Suppressor macrophage treated with lipopolysaccharide for 4 hours (primary cell): ENCODE measurements at regions not wholly inside any gene's neighbourhood (a gene's known extent, or its start where the extent isn't known, plus 50 kb on each side); places are given as distances from the start of the nearest gene placed in this dataset.
"Not testable (repeated sequence)": the region's sequence is repeated elsewhere in the genome, so short reads cannot be mapped to it uniquely, and the experiment has no call there.

Source experiments
- DNase-seq: peaks from one replicate; pipeline ENCODE4 v3.0.0-alpha.2; 2020

DNA sequence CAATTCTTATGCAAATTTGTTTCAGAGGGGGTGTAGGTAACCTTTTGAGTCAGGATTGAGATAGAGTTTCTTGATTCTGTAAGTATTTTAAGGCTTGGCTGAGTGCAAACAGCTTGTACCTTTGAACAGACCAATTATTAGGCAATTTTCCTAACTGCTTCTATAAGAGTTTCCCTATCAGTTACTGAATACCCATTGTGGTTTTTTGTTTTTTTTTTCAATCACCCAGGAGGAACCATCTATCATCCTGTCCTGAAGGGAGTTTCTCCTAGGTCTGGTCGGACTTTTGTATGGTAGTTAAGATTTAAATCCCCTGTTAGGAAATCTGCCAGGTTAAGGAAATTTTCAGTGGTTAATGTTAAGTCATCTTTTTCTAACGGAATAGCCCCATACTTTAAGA lies 319.4 kb upstream of the SLC39A10 start:
- DNase-seq: no peak

DNA sequence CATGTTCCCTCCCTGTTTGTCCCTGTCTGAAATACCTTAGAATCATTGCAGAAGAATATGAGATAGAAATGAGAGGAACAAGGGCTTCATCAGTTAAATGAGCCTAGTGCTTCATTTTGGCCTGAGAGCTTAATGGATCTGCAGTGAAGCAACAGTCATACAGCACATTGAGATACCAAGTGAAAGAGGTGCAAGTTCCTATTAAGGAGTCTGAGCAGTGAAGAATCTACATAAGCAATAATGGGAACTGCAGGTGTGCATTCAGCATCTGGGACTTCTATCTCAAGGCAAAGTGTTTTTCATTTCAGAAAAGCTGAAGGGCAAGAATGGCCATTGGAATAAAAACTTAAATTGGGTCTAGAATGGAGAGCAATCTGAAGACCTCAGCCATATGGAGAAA lies 323.2 kb upstream of the SLC39A10 start:
- DNase-seq: no peak

DNA sequence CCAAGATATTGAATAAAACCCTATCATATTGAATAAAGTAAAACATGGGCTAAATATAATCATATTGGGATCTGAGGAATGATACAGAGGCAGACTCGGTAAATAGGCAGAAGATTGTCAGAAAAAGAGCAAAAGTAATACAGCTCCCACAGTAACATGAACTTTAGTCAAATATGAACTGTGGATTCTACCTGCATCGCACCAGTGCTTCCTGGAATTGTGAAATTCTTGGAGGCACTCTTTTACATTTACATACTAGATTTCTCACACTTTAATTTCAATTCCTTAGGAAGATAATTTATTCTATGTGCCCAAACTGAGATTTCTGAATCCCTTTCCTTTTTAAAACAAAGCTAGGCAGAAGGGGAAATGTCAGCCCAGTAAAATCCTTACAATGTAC lies 325.1 kb upstream of the SLC39A10 start:
- no peak for DNase-seq

DNA sequence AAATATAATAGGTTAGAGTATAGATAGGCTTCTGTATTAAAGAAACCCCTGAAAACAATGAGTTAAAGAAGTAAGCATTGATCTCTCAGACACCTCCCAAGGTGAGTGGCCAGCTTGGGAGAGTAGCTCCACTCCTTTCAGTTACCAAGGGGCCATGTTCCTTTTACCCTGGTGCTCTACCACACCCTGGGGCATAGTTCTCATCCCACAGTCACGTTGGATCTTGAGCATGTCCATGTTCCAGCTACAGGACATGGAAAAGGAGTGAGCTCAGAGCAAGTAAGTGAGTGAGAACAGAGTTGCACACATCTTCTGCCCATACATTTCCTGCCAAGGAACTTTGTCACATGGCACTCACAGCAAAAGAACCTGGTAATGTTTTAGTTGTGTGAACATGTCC lies 325.9 kb upstream of the SLC39A10 start:
- no peak for DNase-seq

DNA sequence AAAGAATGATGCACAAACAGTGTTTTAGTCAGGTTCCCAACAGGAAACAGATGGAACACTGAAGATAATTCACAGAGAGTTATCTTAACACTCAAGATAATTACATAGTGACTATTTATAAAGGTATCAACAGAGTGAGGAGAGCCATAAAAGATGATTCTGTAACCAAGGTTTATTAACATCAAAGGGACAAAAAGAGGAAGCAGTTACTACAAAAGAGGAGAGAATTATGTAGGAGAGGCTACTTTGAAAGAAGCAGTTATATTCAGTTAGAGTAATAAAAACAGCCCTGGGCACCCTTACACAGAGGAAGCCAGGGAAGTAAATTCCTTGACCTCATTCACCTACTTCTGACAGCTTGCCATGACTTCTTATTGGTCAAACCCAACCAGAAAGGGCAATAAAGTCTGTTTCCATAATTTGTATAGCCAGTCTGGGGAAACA lies 326.5 kb upstream of the SLC39A10 start:
- DNase-seq: no peak

DNA sequence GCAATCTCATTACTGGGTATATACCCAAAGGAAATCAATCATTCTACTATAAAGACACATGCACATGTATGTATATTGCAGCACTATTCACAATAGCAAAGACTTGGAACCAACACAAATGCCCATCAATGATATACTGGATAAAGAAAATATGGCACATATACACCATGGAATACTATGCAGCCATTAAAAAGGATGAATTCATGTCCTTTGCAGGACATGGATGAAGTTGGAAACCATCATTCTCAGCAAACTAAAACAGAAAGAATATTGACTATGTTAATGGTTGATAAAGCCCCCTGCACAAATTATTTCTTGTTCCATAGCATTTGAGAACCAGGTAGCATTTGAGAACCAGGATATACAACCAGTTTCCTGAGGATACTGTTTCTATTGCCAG lies 327.2 kb upstream of the SLC39A10 start:
- not testable (repeated sequence) for DNase-seq

DNA sequence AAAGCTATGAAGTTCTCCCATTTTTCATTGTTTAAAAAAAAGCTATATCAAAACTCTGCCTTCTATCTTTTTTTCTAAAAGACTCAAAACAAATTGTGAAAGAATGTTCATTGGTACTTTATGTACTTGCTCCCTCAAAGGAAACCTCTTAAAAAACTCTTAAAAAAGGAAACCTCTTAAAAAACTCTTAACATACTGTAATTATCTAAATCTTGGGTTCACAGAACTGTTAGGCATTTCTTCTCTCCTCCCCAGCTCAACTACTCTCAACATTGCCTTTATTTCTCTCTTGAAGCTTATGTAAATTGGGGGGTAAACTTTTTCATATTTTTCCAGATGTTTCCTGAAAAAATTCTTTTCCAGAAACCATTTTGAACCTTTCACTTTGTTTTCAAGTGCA lies 330.5 kb upstream of the SLC39A10 start:
- DNase-seq: no peak

DNA sequence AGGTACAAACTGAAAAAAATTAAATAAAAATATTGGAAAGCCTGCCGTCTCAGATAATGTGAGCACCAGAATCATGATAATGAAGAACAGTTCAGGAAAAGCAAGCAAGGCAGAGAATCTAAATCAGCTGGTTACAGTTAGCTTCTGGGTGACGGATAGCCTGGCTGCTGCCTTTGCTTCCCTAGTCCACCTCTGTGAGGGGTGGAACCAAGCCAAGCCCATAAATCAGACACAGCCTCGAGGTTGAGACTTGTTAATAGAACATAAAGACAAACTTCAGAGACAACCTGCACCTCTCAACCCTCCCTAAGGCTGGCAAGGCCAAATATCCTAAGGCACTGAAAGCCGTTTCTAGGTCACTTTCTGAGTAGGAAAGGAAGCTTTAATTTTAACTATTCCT lies 334.7 kb upstream of the SLC39A10 start:
- no peak for DNase-seq

DNA sequence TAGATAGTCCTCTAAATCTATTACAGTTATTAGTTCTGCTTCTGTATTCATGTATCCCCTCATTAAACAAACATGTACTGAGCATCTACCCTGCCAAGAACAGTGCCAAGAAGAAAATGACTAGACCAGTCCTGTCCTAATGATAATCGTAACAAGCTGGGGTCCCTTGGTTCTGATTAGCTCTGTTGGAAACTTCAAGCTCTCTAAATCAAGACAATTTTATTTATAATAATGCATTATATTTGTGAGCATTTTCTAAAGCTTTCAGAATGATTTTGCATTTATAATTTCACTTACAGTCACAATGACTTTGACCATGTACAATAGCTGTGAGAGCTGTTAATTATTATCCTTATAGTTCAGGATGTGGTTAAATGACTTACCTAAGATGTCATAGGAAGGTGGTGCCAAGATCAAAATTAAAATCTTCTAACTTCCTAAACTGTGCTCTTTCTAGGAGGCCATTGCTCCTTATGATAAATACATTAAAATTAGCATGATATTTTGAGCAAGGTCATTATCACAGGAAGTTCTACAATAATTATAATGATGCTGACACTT lies 336.5 kb upstream of the SLC39A10 start:
- DNase-seq: no peak

DNA sequence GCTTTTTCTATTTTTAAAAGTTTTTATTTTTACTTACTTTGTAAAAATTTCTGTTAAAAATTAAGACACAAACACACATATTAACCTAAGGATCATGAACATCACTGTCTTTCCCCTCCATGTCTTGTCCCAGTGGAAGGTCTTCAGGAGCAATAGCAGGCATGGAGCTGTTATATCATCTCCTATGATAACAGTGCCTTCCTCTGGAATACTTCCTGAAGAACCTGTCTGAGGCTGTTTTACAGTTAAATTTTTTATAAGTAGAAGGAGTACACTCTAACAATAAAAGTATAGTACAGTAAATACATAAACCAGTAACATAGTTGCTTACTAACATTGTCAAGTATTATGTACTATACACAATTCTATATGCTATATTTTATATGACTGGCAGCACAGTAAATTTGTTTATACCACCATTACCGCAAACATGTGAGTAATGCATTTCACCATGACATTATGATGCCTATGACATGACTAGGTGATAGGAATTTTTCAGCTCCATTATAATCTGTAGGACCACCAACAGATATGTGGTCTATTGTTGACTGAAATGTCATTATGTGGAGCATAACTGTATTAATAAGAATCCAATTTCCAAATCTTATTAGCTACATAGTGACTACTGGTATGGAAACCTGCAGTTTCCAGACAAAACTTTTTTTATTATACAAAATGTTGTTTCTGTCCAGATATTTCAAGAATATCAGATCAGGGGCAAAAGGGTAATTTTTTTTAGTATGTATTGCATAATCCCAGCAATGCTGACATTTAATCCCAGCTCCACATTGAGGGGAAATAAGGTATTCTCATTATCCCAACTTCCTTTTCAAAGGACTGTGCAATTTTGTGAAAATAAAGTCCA lies 337.2 kb upstream of the SLC39A10 start:
- no peak for DNase-seq

DNA sequence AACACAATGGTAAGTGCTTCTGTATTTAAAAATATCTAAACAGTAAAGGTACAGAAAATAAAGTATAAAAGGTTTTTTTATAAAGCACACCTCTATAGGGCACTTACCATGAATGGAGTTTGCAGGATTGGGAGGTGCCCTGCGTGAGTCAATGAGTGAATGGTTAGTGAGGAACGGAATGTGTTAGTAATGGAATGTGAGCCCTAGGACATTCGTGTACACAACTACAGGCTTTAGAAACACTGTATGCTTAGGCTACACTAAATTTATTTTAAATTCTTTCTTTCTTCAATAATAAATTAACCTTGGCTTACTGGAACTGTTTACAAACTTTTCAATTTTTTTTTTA lies 337.9 kb upstream of the SLC39A10 start:
- DNase-seq: no peak

DNA sequence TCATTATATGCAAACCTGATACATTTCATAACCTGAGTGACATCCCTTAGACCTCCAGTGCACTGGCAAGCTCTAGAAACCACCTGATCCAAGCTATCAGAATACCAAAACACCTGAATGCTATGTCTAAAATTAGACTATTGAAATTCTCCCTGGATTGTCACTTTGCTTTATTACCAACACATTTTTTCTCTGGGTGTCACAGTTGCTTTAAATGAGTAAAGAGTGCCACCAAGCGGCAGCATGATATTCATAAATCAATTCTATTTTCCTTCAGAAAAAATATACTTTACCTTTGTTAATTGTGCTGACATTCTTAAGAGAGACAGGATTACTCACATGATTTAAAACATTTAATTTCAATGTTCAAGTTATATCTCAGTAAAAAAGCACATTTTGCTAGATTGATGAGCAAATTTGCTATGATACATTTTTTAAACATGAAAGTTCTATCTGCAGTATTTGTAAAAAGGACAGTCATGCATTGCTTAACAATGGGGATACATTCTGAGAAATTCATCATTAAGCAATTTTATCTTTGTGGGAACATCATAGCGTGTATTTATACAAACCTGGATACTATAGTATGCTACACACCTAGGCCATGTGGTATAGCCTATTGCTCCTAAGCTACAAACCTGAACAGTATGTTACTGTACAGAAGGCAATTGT lies 338.4 kb upstream of the SLC39A10 start:
- DNase-seq: peak; percentile 59

DNA sequence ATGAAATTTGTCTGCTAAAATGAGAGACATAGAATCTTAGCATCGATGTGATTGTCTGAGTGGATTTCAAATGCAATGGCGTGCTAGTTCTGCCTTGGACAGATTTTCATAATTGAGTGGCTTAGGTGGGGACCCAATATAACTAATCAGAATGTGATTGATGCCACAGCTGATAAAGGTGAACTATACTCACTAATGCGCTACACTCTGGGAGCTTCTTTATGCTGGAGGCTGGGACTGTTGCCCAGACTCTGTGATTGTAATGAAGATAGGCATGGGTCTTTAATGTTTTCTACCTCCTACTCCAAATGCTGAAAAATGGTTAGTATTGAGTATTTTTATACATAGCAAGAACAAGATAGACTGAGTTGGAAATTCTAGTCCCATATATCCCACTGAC lies 339.5 kb upstream of the SLC39A10 start:
- no peak for DNase-seq

DNA sequence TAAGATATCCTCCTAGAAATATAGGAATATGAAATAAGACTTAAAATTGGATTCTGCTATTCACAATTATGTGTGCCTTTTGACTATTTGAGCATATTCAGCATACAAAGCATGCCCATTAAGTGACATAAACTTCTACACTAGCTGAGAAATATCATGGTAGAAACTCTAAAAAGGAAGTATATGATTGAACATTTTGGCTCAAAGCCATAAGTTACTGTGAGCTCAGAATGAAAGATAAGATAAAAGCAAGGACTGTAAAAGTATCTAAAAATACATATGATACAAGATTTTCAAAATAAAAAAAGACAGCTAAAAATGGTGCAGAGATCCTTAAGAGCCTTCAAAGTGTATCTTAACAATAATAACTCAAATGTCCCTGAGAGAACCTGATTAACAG lies 340.5 kb upstream of the SLC39A10 start:
- DNase-seq: peak; percentile 7

DNA sequence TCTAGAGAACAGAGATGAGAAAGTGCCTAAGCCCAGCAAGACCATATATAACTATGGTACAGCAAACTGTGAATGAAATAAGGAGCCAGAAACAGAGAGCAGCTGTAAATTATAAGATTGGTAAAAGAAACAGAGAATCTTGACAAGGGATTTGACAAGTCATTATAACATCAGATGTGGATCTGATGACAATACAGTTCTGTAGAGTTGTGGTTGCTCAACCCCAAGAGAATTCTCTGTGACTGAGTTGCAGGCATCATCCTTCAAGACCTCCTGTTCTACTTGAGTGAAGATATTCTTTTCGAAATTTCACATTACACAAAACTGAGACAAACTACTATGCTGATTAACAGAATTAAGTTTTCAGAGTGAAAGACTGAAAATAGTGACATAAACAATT lies 343.1 kb upstream of the SLC39A10 start:
- no peak for DNase-seq

DNA sequence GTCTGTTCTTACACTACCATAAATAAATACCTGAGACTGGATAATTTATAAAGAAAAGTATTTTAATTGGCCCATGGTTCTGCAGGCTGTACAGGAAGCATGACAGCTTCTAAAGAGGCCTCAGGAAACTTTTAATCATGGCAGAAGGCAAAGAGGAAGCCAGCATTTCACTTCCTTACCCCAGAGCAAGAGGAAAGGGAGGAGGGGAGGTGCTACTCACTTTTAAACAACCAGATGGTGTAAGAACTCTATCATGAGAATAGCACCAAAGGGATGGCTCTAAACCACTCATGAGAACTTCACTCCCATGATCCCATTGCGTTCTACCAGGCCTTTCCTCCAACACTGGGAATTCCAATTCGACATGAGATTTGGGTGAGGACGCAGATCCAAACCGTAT lies 344.4 kb upstream of the SLC39A10 start:
- DNase-seq: peak; percentile 9

DNA sequence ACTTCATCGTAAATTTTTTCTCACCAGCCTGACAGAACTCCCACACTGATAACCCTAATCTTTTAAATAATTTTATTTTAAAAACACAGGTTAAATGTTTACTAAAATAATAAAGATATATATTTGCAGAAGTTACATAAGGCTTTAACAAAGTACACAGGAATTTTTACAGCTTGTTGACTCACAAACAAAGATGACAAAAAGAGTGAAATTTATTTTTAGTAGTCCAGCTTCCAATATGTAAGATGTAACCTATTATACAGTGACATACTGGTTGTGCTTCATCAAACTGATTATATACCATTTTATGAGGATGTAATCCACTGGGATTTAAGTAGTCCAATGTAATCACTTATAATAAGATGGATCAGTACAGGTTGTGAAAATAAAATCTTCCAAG lies 348.9 kb upstream of the SLC39A10 start:
- no peak for DNase-seq

DNA sequence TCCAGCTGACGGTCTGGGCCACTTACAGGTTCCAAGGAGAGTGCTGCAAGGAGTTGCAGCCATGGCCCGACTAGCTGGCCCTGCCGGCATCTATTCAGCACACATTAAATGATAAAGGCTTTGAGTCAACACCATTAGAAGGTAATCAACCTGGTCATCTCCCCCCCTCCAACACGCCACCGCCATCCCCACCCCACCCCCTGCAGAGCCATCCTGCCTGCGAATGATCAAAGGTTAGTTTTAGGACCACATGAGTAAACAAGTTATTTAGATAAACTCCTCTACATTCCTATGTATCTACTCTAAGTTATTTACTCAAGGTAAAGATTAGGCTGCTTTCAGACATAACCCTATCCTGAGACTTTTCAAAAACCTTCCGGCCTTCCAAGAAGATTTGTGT lies 349.3 kb upstream of the SLC39A10 start:
- no peak for DNase-seq

DNA sequence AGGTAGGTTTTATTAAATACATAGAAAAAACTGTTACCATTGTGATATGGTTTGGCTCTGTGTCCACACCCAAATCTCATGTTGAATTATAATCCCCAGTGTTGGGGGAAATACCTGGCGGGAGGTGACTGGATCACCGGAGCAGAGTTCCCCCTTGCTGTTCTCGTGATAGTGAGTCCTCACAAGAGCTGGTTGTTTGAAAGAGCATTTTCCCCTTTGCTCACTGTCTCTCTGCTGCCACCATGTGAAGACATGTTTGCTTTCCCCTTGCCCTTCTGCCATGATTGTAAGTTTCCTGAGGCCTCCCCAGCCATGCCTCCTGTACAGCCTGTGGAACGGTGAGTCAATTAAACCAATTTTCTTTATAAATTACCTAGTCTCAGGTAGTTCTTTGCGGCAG lies 352.7 kb upstream of the SLC39A10 start:
- no peak for DNase-seq

DNA sequence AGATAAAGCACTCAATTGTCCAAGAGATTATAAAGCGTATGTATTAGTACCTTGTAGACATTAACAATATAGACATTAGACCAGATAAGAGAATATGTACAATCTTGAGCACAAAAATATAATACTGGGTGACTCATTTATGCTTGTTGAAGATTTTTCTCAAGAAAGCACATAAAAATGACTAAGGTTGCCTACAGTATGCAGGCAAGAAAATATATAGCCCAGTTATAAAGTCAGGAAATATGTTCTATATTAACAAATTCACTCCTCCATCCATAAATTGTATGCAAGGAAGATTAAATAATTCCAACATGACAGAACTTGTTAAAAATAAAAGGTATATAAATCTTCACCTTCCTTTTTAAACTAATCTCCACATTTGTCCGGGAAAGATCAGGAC lies 356.4 kb upstream of the SLC39A10 start:
- no peak for DNase-seq

DNA sequence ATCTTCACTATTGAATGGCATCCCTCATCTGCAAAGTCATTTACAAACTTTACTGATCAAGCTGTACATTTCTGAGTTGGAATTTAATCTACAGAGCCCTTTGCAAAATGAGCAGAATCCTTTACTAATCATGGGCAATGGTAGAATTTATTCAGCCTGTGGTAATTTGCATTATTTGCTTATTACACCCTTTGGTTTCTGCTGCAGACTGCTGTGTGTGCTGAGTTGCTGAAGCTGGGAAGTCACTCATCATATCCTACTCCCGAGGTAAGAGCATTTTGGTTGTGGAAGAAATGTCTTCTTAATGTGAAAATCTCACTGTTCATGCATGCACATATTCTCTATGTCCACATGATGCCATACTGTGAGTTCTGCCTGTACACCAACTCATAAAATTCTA lies 357.4 kb upstream of the SLC39A10 start:
- DNase-seq: no peak

DNA sequence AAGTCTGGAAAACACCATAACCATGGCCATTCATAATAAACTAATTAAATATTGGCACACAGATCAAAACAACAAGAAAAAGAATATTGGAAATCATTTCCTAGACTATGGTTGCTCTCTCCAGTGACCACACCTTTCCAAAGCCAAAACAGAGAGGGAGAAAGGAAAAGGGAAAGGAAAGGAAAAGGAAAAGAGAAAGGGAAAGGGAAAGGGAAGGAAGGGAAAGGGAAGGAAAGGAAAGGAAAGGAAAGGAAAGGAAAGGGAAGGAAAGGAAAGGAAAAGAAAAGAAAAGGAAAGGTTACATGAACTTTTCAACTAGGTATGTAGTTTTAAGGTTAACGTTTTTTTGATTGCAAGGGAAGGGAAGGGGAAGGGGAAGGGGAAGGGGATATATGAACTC lies 360.5 kb upstream of the SLC39A10 start:
- DNase-seq: no peak

DNA sequence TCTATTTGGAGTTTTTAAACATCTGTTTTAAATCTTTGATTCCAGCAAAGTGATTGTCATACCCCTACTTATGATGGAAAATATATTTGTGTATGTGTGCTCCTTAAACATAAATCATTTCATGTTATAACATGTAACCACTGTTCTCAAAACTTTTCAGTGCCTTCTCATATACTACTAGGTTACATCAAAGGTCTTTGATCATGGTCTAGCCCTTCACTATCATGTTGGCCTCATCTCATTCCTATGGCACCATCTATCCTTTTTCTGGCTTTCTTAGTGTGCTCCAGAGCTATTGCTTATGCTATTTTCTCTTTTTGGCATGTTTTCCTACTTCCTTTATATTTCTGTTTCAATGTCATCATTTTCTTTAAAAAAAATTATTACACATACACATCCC lies 367.9 kb upstream of the SLC39A10 start:
- DNase-seq: no peak

DNA sequence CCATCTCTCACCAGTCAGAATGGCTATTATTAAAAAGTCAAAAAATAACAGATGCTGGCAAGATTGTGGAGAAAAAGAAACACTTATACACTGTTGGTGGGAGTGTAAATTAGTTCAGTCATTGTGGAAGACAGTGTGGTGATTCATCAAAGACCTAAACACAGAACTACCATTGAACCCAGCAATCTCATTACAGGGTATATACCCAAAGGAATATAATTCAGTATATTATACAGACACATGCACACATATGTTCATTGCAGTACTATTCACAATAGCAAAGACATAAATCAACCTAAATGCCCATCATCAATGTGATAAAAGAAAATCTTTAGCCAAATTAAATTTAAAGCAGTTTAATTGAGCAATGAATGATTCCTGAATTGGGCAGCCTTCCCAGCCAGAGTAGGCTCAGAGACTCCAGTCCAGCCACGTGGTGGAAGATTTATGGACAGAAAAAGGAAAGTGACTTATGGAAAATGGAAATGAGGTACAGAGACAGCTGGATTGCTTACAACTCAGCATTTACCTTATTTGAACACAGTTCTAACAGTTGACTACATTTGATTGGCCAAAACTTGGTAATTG lies 377.1 kb upstream of the SLC39A10 start:
- no peak for DNase-seq
